IMR-90 (cell line): ENCODE measurements at regions not wholly inside any gene's neighbourhood (a gene's known extent, or its start where the extent isn't known, plus 50 kb on each side); places are given as distances from the start of the nearest gene placed in this dataset.

Experiments
- ATAC-seq: fragments of 200-7000 bp; cut with Tn5 transposase; 2 replicates; pipeline ENCODE4 v1.9.1; 2020; ENCODE audit warnings: low read depth, mild to moderate bottlenecking, moderate library complexity
- BruUV-seq: library from RNA; stranded (reverse); fragments of 400-500 nt; replicated peaks from 2 replicates; lab custom pipeline; 2021; lab: Mats Ljungman, UMichigan
- CTCF ChIA-PET: fragments of 300-600 bp; formaldehyde crosslinking; extraction: SDS; loops from one replicate; lab custom pipeline; 2021; ENCODE audit warnings: antibody characterized with exemption; lab: Yijun Ruan, JAX
- POLR2A ChIA-PET: fragments of 300-600 bp; sonication (Branson Sonifier 250); formaldehyde crosslinking; loops from one replicate; lab custom pipeline; 2022; ENCODE audit warnings: antibody characterized with exemption; ENCODE audit not compliant: unreplicated experiment; lab: Charles Lee
- DNase-seq: peaks from one replicate; pipeline ENCODE4 v3.0.0; 2013
- H2AFZ ChIP-seq: replicated peaks from 2 replicates; pipeline ENCODE3; 2013; ENCODE audit warnings: low read length, mild to moderate bottlenecking; ENCODE audit not compliant: poor library complexity
- H2AK5ac ChIP-seq: 2 replicates; pipeline ENCODE4 v1.6.1; 2013; ENCODE audit warnings: low read depth, low read length, inconsistent platforms
- H2AK9ac ChIP-seq: replicated peaks from 2 replicates; pipeline ENCODE3; 2013; ENCODE audit warnings: mild to moderate bottlenecking, low read depth, low read length, moderate library complexity; ENCODE audit not compliant: poor library complexity
- H2BK120ac ChIP-seq: 2 replicates; pipeline ENCODE4 v1.6.1; 2013; ENCODE audit warnings: low read depth, low read length, inconsistent platforms
- H2BK15ac ChIP-seq: 3 replicates; pipeline ENCODE4 v1.6.1; 2013; ENCODE audit warnings: low read depth, low read length, inconsistent platforms
- H2BK20ac ChIP-seq: 2 replicates; pipeline ENCODE4 v1.6.1; 2013; ENCODE audit warnings: low read depth, mild to moderate bottlenecking, inconsistent platforms, low read length, moderate library complexity
- H2BK5ac ChIP-seq: 2 replicates; pipeline ENCODE4 v1.6.1; 2013; ENCODE audit warnings: mild to moderate bottlenecking, low read depth, low read length, inconsistent platforms; ENCODE audit not compliant: poor library complexity, severe bottlenecking
- H3K14ac ChIP-seq: replicated peaks from 2 replicates; pipeline ENCODE4 v1.6.1; 2013; ENCODE audit warnings: low read depth, low read length, inconsistent platforms
- H3K18ac ChIP-seq: 2 replicates; pipeline ENCODE4 v1.6.1; 2013; ENCODE audit warnings: low read depth, low read length, control low read depth
- H3K23ac ChIP-seq: 2 replicates; pipeline ENCODE4 v1.6.1; 2013; ENCODE audit warnings: low read depth, low read length, inconsistent platforms
- H3K27ac ChIP-seq: 2 replicates; pipeline ENCODE4 v1.5.1; 2013; ENCODE audit warnings: mild to moderate bottlenecking, control low read depth, low read length; ENCODE audit not compliant: insufficient read depth
- H3K27me3 ChIP-seq: 2 replicates; pipeline ENCODE4 v1.6.1; 2013; ENCODE audit warnings: low read length; ENCODE audit not compliant: control insufficient read depth, insufficient read depth
- H3K36me3 ChIP-seq: 2 replicates; pipeline ENCODE4 v1.6.1; 2013; ENCODE audit warnings: low read length, mixed read lengths; ENCODE audit not compliant: control insufficient read depth, insufficient read depth
- H3K4ac ChIP-seq: 2 replicates; pipeline ENCODE4 v1.6.1; 2013; ENCODE audit warnings: low read depth, low read length, inconsistent platforms
- H3K4me1 ChIP-seq: 2 replicates; pipeline ENCODE4 v1.6.1; 2013; ENCODE audit warnings: low read length, mixed read lengths; ENCODE audit not compliant: control insufficient read depth, insufficient read depth
- H3K4me2 ChIP-seq: 2 replicates; pipeline ENCODE4 v1.6.1; 2013; ENCODE audit warnings: low read depth, mild to moderate bottlenecking, control low read depth, low read length, moderate library complexity
- H3K4me3 ChIP-seq: 2 replicates; pipeline ENCODE4 v1.5.1; 2013; ENCODE audit warnings: low read depth, mild to moderate bottlenecking, control low read depth, low read length, moderate library complexity; ENCODE audit not compliant: insufficient read depth
- H3K56ac ChIP-seq: 2 replicates; pipeline ENCODE4 v1.6.1; 2013; ENCODE audit warnings: low read length, inconsistent platforms; ENCODE audit not compliant: insufficient read depth; ENCODE audit errors: extremely low read depth
- H3K79me1 ChIP-seq, 2 experiments: 2 replicates each; pipeline ENCODE4 v1.6.1; 2013; ENCODE audit warnings: low read length in 2 of 2, inconsistent platforms in 1 of 2, low read depth in 1 of 2
- H3K9ac ChIP-seq: 2 replicates; pipeline ENCODE4 v1.6.1; 2013; ENCODE audit warnings: low read depth, low read length, control low read depth
- H3K9me1 ChIP-seq: 2 replicates; pipeline ENCODE4 v1.6.1; 2013; ENCODE audit warnings: low read length, inconsistent platforms; ENCODE audit not compliant: insufficient read depth
- H3K9me3 ChIP-seq: 2 replicates; pipeline ENCODE4 v1.6.1; 2013; ENCODE audit warnings: low read length; ENCODE audit not compliant: control insufficient read depth, insufficient read depth
- H4K20me1 ChIP-seq: 2 replicates; pipeline ENCODE4 v1.6.1; 2013; ENCODE audit warnings: low read length, inconsistent platforms; ENCODE audit not compliant: insufficient read depth
- H4K5ac ChIP-seq: 2 replicates; pipeline ENCODE4 v1.6.1; 2013; ENCODE audit warnings: mild to moderate bottlenecking, low read depth, low read length, control low read depth
- H4K8ac ChIP-seq, 2 experiments: 2 replicates each; pipeline ENCODE4 v1.6.1; 2013; ENCODE audit warnings: low read depth in 2 of 2, low read length in 2 of 2, control low read depth in 1 of 2, inconsistent platforms in 1 of 2
- H4K91ac ChIP-seq: 2 replicates; pipeline ENCODE4 v1.6.1; 2013; ENCODE audit warnings: low read depth, low read length, inconsistent platforms; ENCODE audit not compliant: insufficient read depth
- BHLHE40 ChIP-seq: fragments of 150-350 bp; IDR thresholded peaks from 2 replicates; pipeline ENCODE4 v1.6.1; 2016; ENCODE audit warnings: mild to moderate bottlenecking, low read depth, low read length
- CHD1 ChIP-seq: IDR thresholded peaks from 2 replicates; pipeline ENCODE4 v1.6.1; 2012; ENCODE audit warnings: low read depth, low read length, improper control_type of control experiment
- CTCF ChIP-seq: conservative IDR thresholded peaks from 2 replicates; pipeline ENCODE4 v1.5.1; 2012; ENCODE audit warnings: mild to moderate bottlenecking, low read depth, low read length, improper control_type of control experiment
- ELK1 ChIP-seq: fragments of 150-350 bp; IDR thresholded peaks from 2 replicates; pipeline ENCODE4 v1.6.1; 2016; ENCODE audit warnings: low read depth, mild to moderate bottlenecking, low read length, moderate library complexity, borderline replicate concordance
- FOS ChIP-seq: fragments of 150-350 bp; IDR thresholded peaks from 2 replicates; pipeline ENCODE4 v1.6.1; 2016; ENCODE audit warnings: low read depth, low read length
- MAFK ChIP-seq: IDR thresholded peaks from 2 replicates; pipeline ENCODE4 v1.6.1; 2012; ENCODE audit warnings: low read depth, low read length, improper control_type of control experiment
- MAZ ChIP-seq: IDR thresholded peaks from 2 replicates; pipeline ENCODE4 v1.6.1; 2012; ENCODE audit warnings: low read depth, mild to moderate bottlenecking, low read length, improper control_type of control experiment, moderate library complexity, borderline replicate concordance
- MXI1 ChIP-seq: IDR thresholded peaks from 2 replicates; pipeline ENCODE4 v1.6.1; 2012; ENCODE audit warnings: low read depth, mild to moderate bottlenecking, low read length, moderate library complexity, borderline replicate concordance
- NFE2L2 ChIP-seq: fragments of 150-350 bp; IDR thresholded peaks from 2 replicates; pipeline ENCODE4 v1.6.1; 2016; ENCODE audit warnings: low read depth, mild to moderate bottlenecking, low read length
- RAD21 ChIP-seq: IDR thresholded peaks from 2 replicates; pipeline ENCODE4 v1.6.1; 2012; ENCODE audit warnings: low read length, improper control_type of control experiment
- RCOR1 ChIP-seq: IDR thresholded peaks from 2 replicates; pipeline ENCODE4 v1.6.1; 2012; ENCODE audit warnings: mild to moderate bottlenecking, low read length, improper control_type of control experiment; ENCODE audit not compliant: insufficient replicate concordance
- RFX5 ChIP-seq: IDR thresholded peaks from 2 replicates; pipeline ENCODE4 v1.8.0; 2012; ENCODE audit warnings: low read depth, mild to moderate bottlenecking, low read length, moderate library complexity
- SMC3 ChIP-seq: fragments of 150-350 bp; IDR thresholded peaks from 2 replicates; pipeline ENCODE4 v1.6.1; 2016; ENCODE audit warnings: low read depth, mild to moderate bottlenecking, antibody characterized with exemption, low read length, moderate library complexity
- WGBS, 2 experiments: methylation state at CpG; one replicate each; pipeline versions ENCODE4 v1.1.5 to v1.1.7; 2013; ENCODE audit warnings: missing lambda C conversion rate in 2 of 2; ENCODE audit not compliant: insufficient read length in 1 of 2; ENCODE audit errors: extremely low coverage in 2 of 2; 5-methylcytosine and 5-hydroxymethylcytosine counted together
- dilution Hi-C: fragments of 300-500 bp; cut with HindIII; formaldehyde crosslinking; loops from one replicate; pipeline ENCODE4 v1.14.3; 2018; ENCODE audit warnings: low sequenced_read_pairs; ENCODE audit not compliant: unreplicated experiment
- in situ Hi-C: fragments of 300-500 bp; cut with MboI; formaldehyde crosslinking; loops from 3 replicates; pipeline ENCODE4 v1.14.3; 2019; ENCODE audit warnings: low sequenced_read_pairs, inconsistent platforms, mixed read lengths
- intact Hi-C: fragments of 100-400 bp; cut with micrococcal nuclease; formaldehyde crosslinking; loops from 2 replicates; pipeline ENCODE4 v1.10.0; 2022
- TF ChIP-seq, protein P1 (sequence below): fragments of 150-350 bp; IDR thresholded peaks from 2 replicates; pipeline ENCODE4 v1.6.1; 2017; ENCODE audit warnings: mild to moderate bottlenecking, antibody characterized with exemption, low read length, low read depth

DNA sequence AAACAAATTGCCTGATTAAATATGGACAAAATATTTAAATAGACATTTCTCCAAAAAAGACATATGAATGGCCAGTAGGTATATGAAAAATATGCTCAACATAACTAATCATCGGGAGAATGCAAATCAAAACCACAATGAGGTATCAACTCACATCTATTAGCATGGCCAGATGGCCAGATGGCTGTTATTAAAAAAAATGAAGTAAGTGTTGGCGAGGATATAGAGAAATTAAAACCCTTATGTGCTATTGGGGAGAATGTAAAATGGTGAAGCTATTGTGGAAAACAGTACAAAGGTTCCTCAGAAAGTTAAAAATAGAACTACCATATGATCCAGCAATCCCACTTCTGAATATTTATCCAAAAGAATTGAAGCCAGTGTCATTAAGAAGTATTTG is 272.3 kb upstream of the ZNF804A start:
- Histone ChIP-seq H4K91ac (no peak overlapping the region), H2BK15ac (no peak overlapping the region), H3K23ac (no peak overlapping the region), H2BK20ac (no peak overlapping the region), H2BK5ac (no peak overlapping the region), H2BK120ac (no peak overlapping the region), H3K9me3 (peaks cover 2% of the 10 kb centered on the region; the same call in 1 of the 2 replicates), H3K4me1 (no peaks in the 10 kb centered on the region), H3K4ac (no peak overlapping the region), H2AK5ac (no peak overlapping the region), H3K18ac (no peak overlapping the region), H3K79me1 (no peaks in the 10 kb centered on the region), H3K4me2 (no peak overlapping the region), H4K5ac (no peak overlapping the region), H4K8ac (no peak overlapping the region), H3K56ac (no peak overlapping the region), H4K20me1 (no peaks in the 10 kb centered on the region), H2AK9ac (no peak overlapping the region), H3K27me3 (no peaks in the 10 kb centered on the region), H2AFZ (no peak overlapping the region), H3K9ac (no peak overlapping the region), H3K14ac (no peak overlapping the region), H3K27ac (no peak overlapping the region), H3K9me1 (no peaks in the 10 kb centered on the region), H3K36me3 (no peaks in the 10 kb centered on the region), H3K4me3 (no peak overlapping the region)
- dilution Hi-C loops (no loop called here), intact Hi-C loops (no loop called here), in situ Hi-C loops (no loop called here)
- DNase-seq: no peak
- no peak for ATAC-seq
- TF ChIP-seq FOS (no peak), RCOR1 (no peak), RFX5 (no peak), SMC3 (no peak), MXI1 (no peak), MAZ (no peak), CTCF (no peak), RAD21 (no peak), CHD1 (no peak), BHLHE40 (no peak), MAFK (no peak), ELK1 (no peak), NFE2L2 (no peak)
- TF ChIP-seq, protein P1, sequence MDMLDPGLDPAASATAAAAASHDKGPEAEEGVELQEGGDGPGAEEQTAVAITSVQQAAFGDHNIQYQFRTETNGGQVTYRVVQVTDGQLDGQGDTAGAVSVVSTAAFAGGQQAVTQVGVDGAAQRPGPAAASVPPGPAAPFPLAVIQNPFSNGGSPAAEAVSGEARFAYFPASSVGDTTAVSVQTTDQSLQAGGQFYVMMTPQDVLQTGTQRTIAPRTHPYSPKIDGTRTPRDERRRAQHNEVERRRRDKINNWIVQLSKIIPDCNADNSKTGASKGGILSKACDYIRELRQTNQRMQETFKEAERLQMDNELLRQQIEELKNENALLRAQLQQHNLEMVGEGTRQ: no peak
- WGBS, 2 experiments: no CpG with 5 or more reads among the region's 2 CpGs
- ChIA-PET CTCF (interaction anchor here (0.6 kb wide), 1 partner anchor 111 kb away, joined by 3 read pairs; no protein-coding TSS in a partner anchor), POLR2A (no interaction called here)
- no TSS peak for BruUV-seq
